IPS DF 4.7 (cell line): ENCODE measurements at regions not wholly inside any gene's neighbourhood (a gene's known extent, or its start where the extent isn't known, plus 50 kb on each side); places are given as distances from the start of the nearest gene placed in this dataset.

Experiments used
- DNase-seq: peaks from one replicate; pipeline ENCODE4 v3.0.0-alpha.2; 2013; ENCODE audit warnings: low spot score; ENCODE audit errors: extremely low read depth

- no peak for DNase-seq
Observed at GRCh38 chr2:147506889-147507288, 337.9 kb upstream of the ACVR2A start.

GRCh38 chr2:147502711-147503290, 342.0 kb upstream of the ACVR2A start:
- no peak for DNase-seq

GRCh38 chr2:147501968-147502367, 342.9 kb upstream of the ACVR2A start:
- DNase-seq, result no peak

GRCh38 chr2:147500819-147501395, 343.9 kb upstream of the ACVR2A start:
- DNase-seq, result no peak

GRCh38 chr2:147500229-147500628, 344.6 kb upstream of the ACVR2A start:
- no peak for DNase-seq

- DNase-seq, result no peak
Observed at GRCh38 chr2:147499785-147500184, 345.0 kb upstream of the ACVR2A start.

- no peak for DNase-seq
Observed at GRCh38 chr2:147495734-147496133, 349.1 kb upstream of the ACVR2A start.

GRCh38 chr2:147492471-147492870, 352.4 kb upstream of the ACVR2A start:
- no peak for DNase-seq

GRCh38 chr2:147491506-147491905, 353.3 kb upstream of the ACVR2A start:
- no peak for DNase-seq

GRCh38 chr2:147490401-147491261, 354.2 kb upstream of the ACVR2A start:
- DNase-seq, result no peak

GRCh38 chr2:147488472-147488871, 356.4 kb upstream of the ACVR2A start:
- DNase-seq, result no peak

GRCh38 chr2:147487978-147488289, 356.9 kb upstream of the ACVR2A start:
- DNase-seq, result no peak

- DNase-seq, result no peak
Observed at GRCh38 chr2:147487286-147487977, 357.4 kb upstream of the ACVR2A start.

- DNase-seq, result peak; percentile 19
Observed at GRCh38 chr2:147485210-147485851, 359.5 kb upstream of the ACVR2A start.

- DNase-seq, result no peak
Observed at GRCh38 chr2:147483911-147484310, 360.9 kb upstream of the ACVR2A start.

GRCh38 chr2:147482916-147483669, 361.7 kb upstream of the ACVR2A start:
- DNase-seq, result no peak

GRCh38 chr2:147482111-147482895, 362.5 kb upstream of the ACVR2A start:
- DNase-seq, result no peak

GRCh38 chr2:147479358-147479757, 365.5 kb upstream of the ACVR2A start:
- DNase-seq, result no peak

- no peak for DNase-seq
Observed at GRCh38 chr2:147473075-147473474, 371.8 kb upstream of the ACVR2A start.

GRCh38 chr2:147471126-147471525, 373.7 kb upstream of the ACVR2A start:
- DNase-seq, result no peak
